Mucosa of rectum (tissue), 2 donors: ENCODE measurements at regions not wholly inside any gene's neighbourhood (a gene's known extent, or its start where the extent isn't known, plus 50 kb on each side); places are given as distances from the start of the nearest gene placed in this dataset.

Experiments
- H3K27ac ChIP-seq, 2 donors: one replicate each; pipeline ENCODE4 v1.7.0; 2013; ENCODE audit warnings: inconsistent platforms in 2 of 2, low read depth in 2 of 2, low read length in 2 of 2
- H3K27me3 ChIP-seq, 2 donors: one replicate each; pipeline ENCODE4 v1.7.0; 2013; ENCODE audit warnings: low read length in 2 of 2; ENCODE audit not compliant: control insufficient read depth in 2 of 2, insufficient read depth in 2 of 2
- H3K36me3 ChIP-seq, 2 donors: one replicate each; pipeline ENCODE4 v1.7.0; 2013; ENCODE audit warnings: low read length in 2 of 2; ENCODE audit not compliant: control insufficient read depth in 2 of 2, insufficient read depth in 2 of 2
- H3K4me1 ChIP-seq, 2 donors: one replicate each; pipeline ENCODE4 v1.7.0; 2013; ENCODE audit warnings: low read length in 2 of 2, mild to moderate bottlenecking in 1 of 2; ENCODE audit not compliant: control insufficient read depth in 2 of 2, insufficient read depth in 2 of 2
- H3K4me3 ChIP-seq, 2 donors: one replicate each; pipeline ENCODE4 v1.7.0; 2013; ENCODE audit warnings: low read length in 2 of 2
- H3K9ac ChIP-seq, 2 donors: one replicate each; pipeline ENCODE4 v1.7.0; 2013; ENCODE audit warnings: low read length in 2 of 2, low read depth in 1 of 2, mild to moderate bottlenecking in 1 of 2
- H3K9me3 ChIP-seq, 2 donors: one replicate each; pipeline ENCODE4 v1.7.0; 2013; ENCODE audit warnings: low read length in 2 of 2; ENCODE audit not compliant: control insufficient read depth in 2 of 2
- donor health status: healthy.
- donor health status: Normal muscosa, but diverticular disease.

- no peaks in the 10 kb centered on the region for H3K36me3 ChIP-seq
- H3K27ac ChIP-seq = no peak overlapping the region
- no peaks in the 10 kb centered on the region for H3K27me3 ChIP-seq
- no peaks in the 10 kb centered on the region for H3K4me1 ChIP-seq
- no peak overlapping the region for H3K4me3 ChIP-seq
- no peak overlapping the region for H3K9ac ChIP-seq
- H3K9me3 ChIP-seq = no peaks in the 10 kb centered on the region
Measured at GRCh38 chr6:121847806-121848522, 412.5 kb downstream of the GJA1 start.

DNA sequence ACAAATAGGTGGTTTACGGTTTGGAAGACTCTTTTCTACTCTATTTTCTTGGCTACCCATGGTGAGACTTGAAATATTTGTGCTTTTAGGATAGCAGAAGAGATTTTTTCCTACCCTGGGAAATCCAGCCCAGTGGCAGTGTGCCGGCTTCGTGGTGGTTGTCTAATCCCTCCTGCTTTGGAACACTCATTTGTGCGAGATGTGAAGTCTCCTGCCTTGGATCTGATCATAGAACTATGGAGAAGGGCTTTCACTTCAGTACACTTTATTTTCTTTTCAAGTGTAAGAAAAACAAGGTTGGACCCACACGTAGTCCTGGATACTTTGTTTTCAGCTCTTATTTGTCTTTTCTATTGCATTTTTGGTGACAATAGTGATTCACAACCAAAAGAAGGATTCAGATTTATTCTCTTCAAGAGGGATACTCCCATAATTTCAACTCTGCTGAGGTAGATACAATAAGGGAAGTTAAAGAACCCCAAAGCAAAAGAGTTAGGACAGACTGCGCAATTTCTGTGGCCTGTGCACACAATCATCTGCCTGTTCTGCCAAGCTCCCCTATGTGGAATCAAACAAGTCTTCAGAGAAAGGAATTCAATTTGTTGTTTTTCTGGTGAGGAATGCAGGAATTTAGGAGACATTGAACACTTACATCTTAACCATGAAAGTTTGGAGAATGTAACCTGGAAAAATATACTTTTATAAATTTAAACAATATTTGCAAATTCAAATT, 413.2 kb downstream of the GJA1 start:
- H3K27ac ChIP-seq = no peak overlapping the region
- no peak overlapping the region for H3K9ac ChIP-seq
- no peaks in the 10 kb centered on the region for H3K9me3 ChIP-seq
- H3K4me3 ChIP-seq = no peak overlapping the region
- H3K27me3 ChIP-seq = no peaks in the 10 kb centered on the region
- no peaks in the 10 kb centered on the region for H3K4me1 ChIP-seq
- H3K36me3 ChIP-seq = no peaks in the 10 kb centered on the region

GRCh38 chr6:121849477-121849876, 414.0 kb downstream of the GJA1 start:
- no peaks in the 10 kb centered on the region for H3K4me1 ChIP-seq
- no peak overlapping the region for H3K9ac ChIP-seq
- no peaks in the 10 kb centered on the region for H3K27me3 ChIP-seq
- no peaks in the 10 kb centered on the region for H3K36me3 ChIP-seq
- no peaks in the 10 kb centered on the region for H3K9me3 ChIP-seq
- no peak overlapping the region for H3K4me3 ChIP-seq
- no peak overlapping the region for H3K27ac ChIP-seq

DNA sequence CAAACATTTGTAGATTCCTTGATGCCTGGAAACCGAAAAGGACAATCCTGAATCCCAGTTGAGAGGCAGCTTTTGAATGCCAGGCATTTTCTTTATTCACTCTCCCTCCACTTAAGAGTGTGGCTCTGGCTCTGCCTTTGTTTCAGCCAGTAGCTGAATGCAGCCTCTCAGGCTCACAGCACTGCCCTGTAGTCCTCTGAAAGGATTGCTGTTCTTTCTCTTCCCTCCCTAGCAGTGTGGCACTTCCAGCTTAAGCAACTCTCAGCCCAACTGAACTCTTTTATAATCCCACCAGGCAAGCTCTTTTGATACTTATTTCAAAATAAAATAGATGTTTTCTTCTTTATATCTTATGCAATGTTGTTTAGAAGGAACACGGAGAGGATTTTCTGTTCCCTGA, 415.6 kb downstream of the GJA1 start:
- Histone ChIP-seq H3K27ac (no peak overlapping the region), H3K36me3 (no peaks in the 10 kb centered on the region), H3K4me1 (no peaks in the 10 kb centered on the region), H3K27me3 (no peaks in the 10 kb centered on the region), H3K9ac (no peak overlapping the region), H3K9me3 (no peaks in the 10 kb centered on the region), H3K4me3 (no peak overlapping the region)

- no peaks in the 10 kb centered on the region for H3K9me3 ChIP-seq
- no peaks in the 10 kb centered on the region for H3K4me1 ChIP-seq
- H3K27me3 ChIP-seq = no peaks in the 10 kb centered on the region
- H3K36me3 ChIP-seq = no peaks in the 10 kb centered on the region
- no peak overlapping the region for H3K27ac ChIP-seq
- no peak overlapping the region for H3K9ac ChIP-seq
- H3K4me3 ChIP-seq = no peak overlapping the region
Measured at GRCh38 chr6:121853686-121854085, 418.2 kb downstream of the GJA1 start.

- H3K4me1 ChIP-seq = no peaks in the 10 kb centered on the region
- no peak overlapping the region for H3K4me3 ChIP-seq
- H3K9me3 ChIP-seq = no peaks in the 10 kb centered on the region
- no peak overlapping the region for H3K9ac ChIP-seq
- no peaks in the 10 kb centered on the region for H3K27me3 ChIP-seq
- no peaks in the 10 kb centered on the region for H3K36me3 ChIP-seq
- no peak overlapping the region for H3K27ac ChIP-seq
Measured at GRCh38 chr6:121855521-121855920, 420.1 kb downstream of the GJA1 start.

DNA sequence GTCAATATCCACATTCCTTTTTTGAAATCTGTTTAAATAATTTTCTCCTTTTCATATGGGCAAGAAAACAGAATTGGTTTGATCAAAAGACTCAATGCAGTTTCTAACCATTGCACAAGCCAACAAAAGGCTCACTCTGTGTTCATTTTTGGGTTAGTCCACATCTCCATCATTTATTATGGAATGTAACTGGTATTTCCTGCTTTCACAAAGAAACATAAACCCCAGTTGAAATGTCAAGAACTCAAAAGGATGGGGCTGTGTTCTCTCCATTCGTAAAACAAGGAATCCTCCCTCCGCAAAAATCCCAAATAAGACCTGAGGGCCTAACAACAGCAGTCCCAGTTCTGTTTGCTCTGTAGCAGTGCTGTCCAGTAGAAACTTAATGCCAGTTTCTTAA, 420.9 kb downstream of the GJA1 start:
- Histone ChIP-seq H3K36me3 (no peaks in the 10 kb centered on the region), H3K9ac (no peak overlapping the region), H3K4me3 (no peak overlapping the region), H3K27ac (no peak overlapping the region), H3K9me3 (no peaks in the 10 kb centered on the region), H3K27me3 (no peaks in the 10 kb centered on the region), H3K4me1 (no peaks in the 10 kb centered on the region)

GRCh38 chr6:121857551-121857950, 422.1 kb downstream of the GJA1 start:
- Histone ChIP-seq H3K4me1 (no peaks in the 10 kb centered on the region), H3K27ac (no peak overlapping the region), H3K9me3 (no peaks in the 10 kb centered on the region), H3K9ac (no peak overlapping the region), H3K36me3 (no peaks in the 10 kb centered on the region), H3K27me3 (no peaks in the 10 kb centered on the region), H3K4me3 (no peak overlapping the region)

GRCh38 chr6:121858310-121858709, 422.9 kb downstream of the GJA1 start:
- H3K9me3 ChIP-seq = no peaks in the 10 kb centered on the region
- no peak overlapping the region for H3K4me3 ChIP-seq
- no peaks in the 10 kb centered on the region for H3K27me3 ChIP-seq
- H3K4me1 ChIP-seq = no peaks in the 10 kb centered on the region
- no peak overlapping the region for H3K27ac ChIP-seq
- H3K36me3 ChIP-seq = no peaks in the 10 kb centered on the region
- H3K9ac ChIP-seq = no peak overlapping the region

GRCh38 chr6:121858986-121859385, 423.5 kb downstream of the GJA1 start:
- Histone ChIP-seq H3K27me3 (no peaks in the 10 kb centered on the region), H3K9ac (no peak overlapping the region), H3K4me1 (no peaks in the 10 kb centered on the region), H3K27ac (no peak overlapping the region), H3K4me3 (no peak overlapping the region), H3K36me3 (no peaks in the 10 kb centered on the region), H3K9me3 (no peaks in the 10 kb centered on the region)
